MM.1S (cell line): ENCODE measurements at regions not wholly inside any gene's neighbourhood (a gene's known extent, or its start where the extent isn't known, plus 50 kb on each side); places are given as distances from the start of the nearest gene placed in this dataset.

ENCODE experiments used
- DNase-seq: peaks from one replicate; pipeline ENCODE4 v3.0.0-alpha.2; 2015
- H2AFZ ChIP-seq: fragments of 300-600 bp; sonication (generic); 2 replicates; pipeline ENCODE4 v1.6.0; 2016; ENCODE audit warnings: antibody characterized with exemption, low read length
- H3F3A ChIP-seq: fragments of 300-600 bp; sonication (generic); 2 replicates; pipeline ENCODE4 v1.6.1; 2016; ENCODE audit warnings: mild to moderate bottlenecking, antibody characterized with exemption, low read length, moderate library complexity, mixed read lengths; ENCODE audit not compliant: insufficient read depth
- H3K27ac ChIP-seq: fragments of 300-600 bp; sonication (generic); 2 replicates; pipeline ENCODE4 v1.5.1; 2016; ENCODE audit warnings: mild to moderate bottlenecking, low read length
- H3K27me3 ChIP-seq: fragments of 300-600 bp; sonication (generic); replicated peaks from 2 replicates; pipeline ENCODE4 v1.6.0; 2016; ENCODE audit warnings: low read length; ENCODE audit not compliant: insufficient read depth
- H3K36me3 ChIP-seq: fragments of 300-600 bp; sonication (generic); replicated peaks from 2 replicates; pipeline ENCODE4 v1.6.1; 2016; ENCODE audit warnings: mild to moderate bottlenecking, low read length, mixed read lengths; ENCODE audit not compliant: insufficient read depth
- H3K4me1 ChIP-seq: fragments of 300-600 bp; sonication (generic); 2 replicates; pipeline ENCODE4 v1.6.1; 2016; ENCODE audit warnings: low read length, mixed read lengths
- H3K4me2 ChIP-seq: fragments of 300-600 bp; sonication (generic); 2 replicates; pipeline ENCODE4 v1.6.0; 2016; ENCODE audit warnings: low read depth, low read length
- H3K4me3 ChIP-seq: fragments of 300-600 bp; sonication (generic); 2 replicates; pipeline ENCODE4 v1.5.1; 2016; ENCODE audit warnings: low read length, mixed read lengths
- H3K79me2 ChIP-seq: fragments of 300-600 bp; sonication (generic); 2 replicates; pipeline ENCODE4 v1.6.1; 2016; ENCODE audit warnings: mixed run types, low read length, mixed read lengths
- H3K9ac ChIP-seq: fragments of 300-600 bp; sonication (generic); 2 replicates; pipeline ENCODE4 v1.6.1; 2016; ENCODE audit warnings: low read length, mixed read lengths
- H3K9me2 ChIP-seq: fragments of 300-600 bp; sonication (generic); replicated peaks from 2 replicates; pipeline ENCODE4 v1.6.1; 2016; ENCODE audit warnings: mild to moderate bottlenecking, low read length, mixed read lengths; ENCODE audit not compliant: insufficient read depth
- H3K9me3 ChIP-seq: fragments of 300-600 bp; sonication (generic); replicated peaks from 2 replicates; pipeline ENCODE4 v1.6.1; 2016; ENCODE audit warnings: mild to moderate bottlenecking, low read length, mixed read lengths; ENCODE audit not compliant: insufficient read depth
- H4K20me1 ChIP-seq: fragments of 300-600 bp; sonication (generic); 2 replicates; pipeline ENCODE4 v1.6.1; 2016; ENCODE audit warnings: mild to moderate bottlenecking, low read length, moderate library complexity, mixed read lengths; ENCODE audit not compliant: insufficient read depth
- CTCF ChIP-seq: fragments of 300-600 bp; sonication (generic); IDR thresholded peaks from 2 replicates; pipeline ENCODE4 v1.5.1; 2016; ENCODE audit warnings: antibody characterized with exemption, low read length, mixed read lengths
- EZH2 ChIP-seq: fragments of 300-600 bp; sonication (generic); optimal IDR thresholded peaks from 2 replicates; pipeline ENCODE3; 2017; ENCODE audit warnings: low read depth, mild to moderate bottlenecking, antibody characterized with exemption, low read length, mixed read lengths
- EZH2phosphoT487 ChIP-seq: fragments of 300-600 bp; sonication (generic); IDR thresholded peaks from 2 replicates; pipeline ENCODE4 v1.6.1; 2018; ENCODE audit warnings: antibody characterized with exemption, low read length

- no peak for DNase-seq
- TF ChIP-seq EZH2phosphoT487 (no peak), CTCF (no peak), EZH2 (no peak)
- no peaks in the 10 kb centered on the region for H3K9me2 ChIP-seq
- H2AFZ ChIP-seq: no peak overlapping the region
- no peak overlapping the region for H3K27ac ChIP-seq
- no peaks in the 10 kb centered on the region for H3K36me3 ChIP-seq
- no peaks in the 10 kb centered on the region for H3K27me3 ChIP-seq
- H3K4me1 ChIP-seq: peaks cover 4% of the 10 kb centered on the region
- H3K79me2 ChIP-seq: no peaks in the 10 kb centered on the region
- no peak overlapping the region for H3K9ac ChIP-seq
- H3K4me3 ChIP-seq: no peak overlapping the region
- no peaks in the 10 kb centered on the region for H4K20me1 ChIP-seq
- no peaks in the 10 kb centered on the region for H3K9me3 ChIP-seq
- H3F3A ChIP-seq: no peaks in the 10 kb centered on the region
- H3K4me2 ChIP-seq: no peak overlapping the region
Observed at GRCh38 chr2:196442211-196442610, 197.3 kb upstream of the CCDC150 start.

- H3K9ac ChIP-seq: no peak overlapping the region
- no peak for TF ChIP-seq EZH2phosphoT487
- no peak for TF ChIP-seq EZH2
- no peak for TF ChIP-seq CTCF
- H3K36me3 ChIP-seq: no peaks in the 10 kb centered on the region
- no peaks in the 10 kb centered on the region for H4K20me1 ChIP-seq
- no peak overlapping the region for H3K27ac ChIP-seq
- no peaks in the 10 kb centered on the region for H3K27me3 ChIP-seq
- no peaks in the 10 kb centered on the region for H3K79me2 ChIP-seq
- H3K4me3 ChIP-seq: no peak overlapping the region
- peaks cover 4% of the 10 kb centered on the region for H3K4me1 ChIP-seq
- no peak overlapping the region for H3K4me2 ChIP-seq
- no peaks in the 10 kb centered on the region for H3K9me3 ChIP-seq
- H3K9me2 ChIP-seq: no peaks in the 10 kb centered on the region
- H2AFZ ChIP-seq: no peak overlapping the region
- H3F3A ChIP-seq: no peaks in the 10 kb centered on the region
- no peak for DNase-seq
Observed at GRCh38 chr2:196444442-196444841, 195.1 kb upstream of the CCDC150 start.

- H4K20me1 ChIP-seq: no peaks in the 10 kb centered on the region
- no peak overlapping the region for H3K4me3 ChIP-seq
- no peaks in the 10 kb centered on the region for H3K36me3 ChIP-seq
- H3K27ac ChIP-seq: no peak overlapping the region
- no peak for DNase-seq
- TF ChIP-seq CTCF (no peak), EZH2 (no peak), EZH2phosphoT487 (no peak)
- no peaks in the 10 kb centered on the region for H3K9me3 ChIP-seq
- H3K4me2 ChIP-seq: no peak overlapping the region
- H3K9me2 ChIP-seq: no peaks in the 10 kb centered on the region
- H2AFZ ChIP-seq: no peak overlapping the region
- no peaks in the 10 kb centered on the region for H3F3A ChIP-seq
- no peaks in the 10 kb centered on the region for H3K79me2 ChIP-seq
- no peaks in the 10 kb centered on the region for H3K27me3 ChIP-seq
- no peak overlapping the region for H3K9ac ChIP-seq
- peaks cover 4% of the 10 kb centered on the region for H3K4me1 ChIP-seq
Observed at GRCh38 chr2:196445991-196446390, 193.5 kb upstream of the CCDC150 start.
